DMS114 treated with DMSO at 0.1 percent for 48 hours (cell line): ENCODE measurements at regions not wholly inside any gene's neighbourhood (a gene's known extent, or its start where the extent isn't known, plus 50 kb on each side); places are given as distances from the start of the nearest gene placed in this dataset.

Experiments
- DNase-seq: peaks from one replicate; lab custom pipeline; 2025; ENCODE audit not compliant: unreplicated experiment; lab: John Stamatoyannopoulos, UW

- no peak for DNase-seq
Measured at GRCh38 chr4:106687026-106687425, 318.4 kb upstream of the GIMD1 start.

GRCh38 chr4:106681381-106681921, 312.9 kb upstream of the GIMD1 start:
- no peak for DNase-seq

- no peak for DNase-seq
Measured at GRCh38 chr4:106679063-106679462, 310.5 kb upstream of the GIMD1 start.

GRCh38 chr4:106677213-106677612, 308.6 kb upstream of the GIMD1 start:
- DNase-seq = no peak

- no peak for DNase-seq
Measured at GRCh38 chr4:106676173-106676921, 307.8 kb upstream of the GIMD1 start.

- no peak for DNase-seq
Measured at GRCh38 chr4:106671716-106672115, 303.1 kb upstream of the GIMD1 start.

- no peak for DNase-seq
Measured at GRCh38 chr4:106670976-106671375, 302.4 kb upstream of the GIMD1 start.

GRCh38 chr4:106659371-106659770, 290.8 kb upstream of the GIMD1 start:
- no peak for DNase-seq

- no peak for DNase-seq
Measured at GRCh38 chr4:106652095-106652494, 283.5 kb upstream of the GIMD1 start.

GRCh38 chr4:106650701-106651100, 282.1 kb upstream of the GIMD1 start:
- no peak for DNase-seq

- DNase-seq = no peak
Measured at GRCh38 chr4:106647451-106647850, 278.9 kb upstream of the GIMD1 start.

- DNase-seq = no peak
Measured at GRCh38 chr4:106629268-106629625, 260.7 kb upstream of the GIMD1 start.

GRCh38 chr4:106628586-106629267, 260.1 kb upstream of the GIMD1 start:
- no peak for DNase-seq

GRCh38 chr4:106627051-106627450, 258.5 kb upstream of the GIMD1 start:
- DNase-seq = no peak

GRCh38 chr4:106624671-106625070, 256.1 kb upstream of the GIMD1 start:
- DNase-seq = no peak

GRCh38 chr4:106618956-106619355, 250.4 kb upstream of the GIMD1 start:
- no peak for DNase-seq

GRCh38 chr4:106615961-106616360, 247.4 kb upstream of the GIMD1 start:
- no peak for DNase-seq

GRCh38 chr4:106615410-106615945, 246.9 kb upstream of the GIMD1 start:
- DNase-seq = no peak

- no peak for DNase-seq
Measured at GRCh38 chr4:106614441-106614840, 245.9 kb upstream of the GIMD1 start.

- DNase-seq = no peak
Measured at GRCh38 chr4:106609917-106610316, 241.3 kb upstream of the GIMD1 start.

- DNase-seq = no peak
Measured at GRCh38 chr4:106607558-106607957, 239.0 kb upstream of the GIMD1 start.
